NB4 (cell line): ENCODE measurements at regions not wholly inside any gene's neighbourhood (a gene's known extent, or its start where the extent isn't known, plus 50 kb on each side); places are given as distances from the start of the nearest gene placed in this dataset.

Source experiments
- POLR2A ChIP-seq: IDR thresholded peaks from 2 replicates; pipeline ENCODE4 v1.6.1; 2011; ENCODE audit warnings: mild to moderate bottlenecking; ENCODE audit not compliant: insufficient read length; ENCODE audit errors: extremely low read depth
- TF ChIP-seq, protein P1 (sequence below): IDR thresholded peaks from one replicate; pipeline ENCODE4 v1.5.1; 2012; ENCODE audit warnings: low read depth, low read length

DNA sequence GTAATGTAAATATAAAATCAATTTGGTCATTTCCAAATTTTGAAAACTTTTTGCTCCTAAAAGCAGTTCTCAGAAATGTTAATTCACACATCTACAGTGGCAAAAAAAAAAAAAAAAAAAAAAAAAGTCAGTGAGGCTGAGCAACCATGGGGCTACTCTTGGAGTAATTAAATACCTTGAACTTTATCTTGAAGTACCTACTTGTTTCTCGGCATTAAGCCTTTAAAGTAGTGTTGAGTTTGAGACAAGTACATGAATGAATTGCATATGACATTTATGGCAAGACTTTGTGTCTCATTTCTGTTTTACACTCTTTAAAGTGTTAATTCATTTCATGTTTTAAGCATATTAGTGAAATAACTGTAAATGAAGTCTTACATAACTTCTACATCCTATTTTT is 613.3 kb downstream of the XIRP2 start:
- TF ChIP-seq, protein P1, sequence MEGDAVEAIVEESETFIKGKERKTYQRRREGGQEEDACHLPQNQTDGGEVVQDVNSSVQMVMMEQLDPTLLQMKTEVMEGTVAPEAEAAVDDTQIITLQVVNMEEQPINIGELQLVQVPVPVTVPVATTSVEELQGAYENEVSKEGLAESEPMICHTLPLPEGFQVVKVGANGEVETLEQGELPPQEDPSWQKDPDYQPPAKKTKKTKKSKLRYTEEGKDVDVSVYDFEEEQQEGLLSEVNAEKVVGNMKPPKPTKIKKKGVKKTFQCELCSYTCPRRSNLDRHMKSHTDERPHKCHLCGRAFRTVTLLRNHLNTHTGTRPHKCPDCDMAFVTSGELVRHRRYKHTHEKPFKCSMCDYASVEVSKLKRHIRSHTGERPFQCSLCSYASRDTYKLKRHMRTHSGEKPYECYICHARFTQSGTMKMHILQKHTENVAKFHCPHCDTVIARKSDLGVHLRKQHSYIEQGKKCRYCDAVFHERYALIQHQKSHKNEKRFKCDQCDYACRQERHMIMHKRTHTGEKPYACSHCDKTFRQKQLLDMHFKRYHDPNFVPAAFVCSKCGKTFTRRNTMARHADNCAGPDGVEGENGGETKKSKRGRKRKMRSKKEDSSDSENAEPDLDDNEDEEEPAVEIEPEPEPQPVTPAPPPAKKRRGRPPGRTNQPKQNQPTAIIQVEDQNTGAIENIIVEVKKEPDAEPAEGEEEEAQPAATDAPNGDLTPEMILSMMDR, result no peak
- TF ChIP-seq POLR2A, result no peak
